NCI-H1105 (cell line): ENCODE measurements at regions not wholly inside any gene's neighbourhood (a gene's known extent, or its start where the extent isn't known, plus 50 kb on each side); places are given as distances from the start of the nearest gene placed in this dataset.
"Not testable (repeated sequence)": the region's sequence is repeated elsewhere in the genome, so short reads cannot be mapped to it uniquely, and the experiment has no call there.

Experiments used
- DNase-seq: peaks from one replicate; lab custom pipeline; 2025; lab: John Stamatoyannopoulos, UW

DNA sequence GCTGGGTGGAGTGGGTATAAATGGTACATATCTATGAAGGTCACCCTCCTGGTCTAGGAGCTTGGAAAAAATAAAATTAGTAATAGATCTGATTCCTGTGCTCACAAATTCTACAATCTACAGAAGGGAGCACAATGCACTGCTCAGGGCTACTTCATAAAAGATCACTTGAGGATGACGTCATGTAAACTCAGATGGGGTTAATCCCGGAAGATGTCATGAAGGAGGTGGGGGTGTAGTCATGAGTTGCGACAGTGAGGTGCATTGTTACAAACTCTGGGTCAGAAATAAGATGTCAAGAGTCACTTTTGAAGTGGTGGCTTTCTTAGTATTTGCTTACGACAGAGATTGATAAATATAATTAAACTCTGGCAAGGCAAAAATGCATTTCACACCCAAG, 68.2 kb downstream of the LHX9 start:
- DNase-seq = no peak

DNA sequence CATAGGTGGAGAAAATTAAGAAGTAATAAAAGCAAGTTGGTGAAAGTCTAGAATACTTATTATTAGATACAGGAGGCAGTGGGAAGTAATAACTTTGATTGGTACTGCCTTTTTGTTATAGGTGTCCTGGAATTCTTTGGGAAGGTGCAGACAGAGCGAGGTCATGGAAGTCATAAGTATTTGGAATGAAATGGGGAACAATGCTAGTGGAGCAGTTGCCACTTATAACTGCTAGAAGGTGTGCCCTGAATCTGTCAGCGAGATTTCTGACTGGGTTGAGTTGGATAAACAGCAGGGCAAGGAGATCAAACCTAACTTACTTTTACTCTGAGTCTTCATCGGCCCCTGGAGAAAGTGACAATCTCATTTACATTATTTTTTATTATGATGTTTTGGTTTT, 69.6 kb downstream of the LHX9 start:
- no peak for DNase-seq

DNA sequence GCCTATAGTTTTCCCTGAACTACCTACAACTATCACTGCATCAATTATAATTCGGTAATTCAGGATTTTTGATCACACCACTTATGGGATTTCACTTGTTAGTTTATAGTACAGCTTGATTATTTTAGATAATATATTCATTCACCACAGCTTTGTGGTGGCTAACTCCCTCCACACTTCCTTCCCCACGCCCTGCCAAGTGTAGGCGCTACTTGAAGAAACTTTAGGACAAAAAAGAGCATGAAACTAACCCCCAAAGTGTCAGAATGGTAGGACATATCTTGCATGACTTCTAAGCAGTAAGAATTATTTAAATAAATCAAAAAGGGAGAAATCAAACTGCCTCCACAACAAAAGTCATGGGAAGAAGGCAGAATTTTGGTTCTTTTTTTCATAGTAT, 70.1 kb downstream of the LHX9 start:
- DNase-seq = no peak

DNA sequence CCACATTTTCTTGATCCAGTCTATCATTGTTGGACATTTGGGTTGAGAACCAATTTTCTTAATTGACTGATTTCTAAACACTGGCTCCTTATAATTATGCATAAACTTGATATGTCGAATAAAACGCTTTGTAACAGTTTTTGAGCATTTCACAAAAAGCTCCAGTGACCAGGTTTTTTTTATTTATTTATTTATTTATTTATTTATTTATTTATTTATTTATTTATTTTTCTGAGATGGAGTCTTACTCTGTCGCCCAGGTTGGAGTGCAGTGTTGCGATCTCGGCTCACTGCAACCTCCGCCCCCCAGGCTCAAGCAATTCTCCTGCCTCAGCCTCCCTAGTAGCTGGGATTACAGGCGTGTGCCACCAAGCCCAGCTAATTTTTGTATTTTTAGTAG, 71.4 kb downstream of the LHX9 start:
- DNase-seq = not testable (repeated sequence)

DNA sequence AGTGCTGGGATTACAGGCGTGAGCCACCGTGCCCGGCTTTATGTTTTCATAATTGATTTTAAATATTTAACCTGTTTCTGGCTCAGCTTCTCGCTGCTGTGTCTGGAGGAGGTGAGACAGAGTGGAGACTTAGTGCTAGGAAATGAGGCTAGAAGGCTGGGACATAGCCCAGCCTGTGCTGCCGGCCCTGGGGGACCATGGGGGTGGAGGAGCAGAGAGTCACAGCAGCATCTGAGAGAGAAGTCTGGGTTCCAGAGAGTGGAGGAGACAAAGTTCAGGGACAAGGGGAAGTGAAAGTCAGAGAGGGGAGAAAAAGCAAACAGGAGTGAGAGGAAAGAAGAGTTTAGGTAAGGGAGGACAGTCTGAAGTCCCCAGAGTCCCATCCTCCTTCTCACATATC, 71.9 kb downstream of the LHX9 start:
- DNase-seq = no peak

DNA sequence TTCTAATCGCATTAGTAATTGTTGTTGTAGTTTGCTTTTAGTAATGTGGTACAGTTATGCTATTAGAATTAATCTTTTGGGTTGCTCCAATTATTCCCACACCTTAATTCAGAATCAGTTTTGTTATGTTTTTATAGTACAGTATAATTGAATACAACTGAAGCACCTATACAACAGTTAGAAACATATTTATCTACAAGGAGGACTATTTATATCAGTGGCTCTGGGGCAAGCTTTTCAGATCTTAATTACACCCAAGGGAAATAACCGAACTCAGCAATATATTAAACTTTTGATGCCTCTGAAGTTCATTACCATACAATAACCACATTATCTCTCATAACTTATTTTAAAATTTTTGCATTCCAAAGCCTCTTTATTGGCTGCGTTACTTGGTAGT, 74.4 kb downstream of the LHX9 start:
- DNase-seq = no peak

DNA sequence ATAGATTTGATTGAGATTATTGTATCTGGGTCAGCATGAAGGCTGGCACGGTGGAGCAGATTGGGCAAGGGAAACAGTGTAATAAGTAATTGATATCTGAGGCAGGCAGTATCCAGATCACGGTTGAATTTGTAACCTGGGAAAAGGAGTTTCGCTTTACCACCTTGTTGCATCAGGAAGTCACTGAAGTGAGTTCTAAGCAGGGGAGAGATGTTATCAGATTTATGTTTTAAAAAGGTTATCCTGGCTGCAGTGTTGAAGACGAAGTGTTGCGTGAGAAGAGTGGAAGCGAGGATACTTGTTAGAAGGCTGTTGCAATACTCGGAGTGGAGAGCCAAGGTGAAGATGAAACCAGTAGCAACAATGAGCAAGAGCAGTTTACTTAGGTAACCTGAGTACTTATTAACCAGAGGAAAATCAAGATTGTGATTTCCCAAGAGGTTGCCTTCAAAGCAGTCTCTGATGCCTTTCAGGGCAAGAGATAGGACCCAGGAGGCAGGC, 77.8 kb downstream of the LHX9 start:
- DNase-seq = no peak

DNA sequence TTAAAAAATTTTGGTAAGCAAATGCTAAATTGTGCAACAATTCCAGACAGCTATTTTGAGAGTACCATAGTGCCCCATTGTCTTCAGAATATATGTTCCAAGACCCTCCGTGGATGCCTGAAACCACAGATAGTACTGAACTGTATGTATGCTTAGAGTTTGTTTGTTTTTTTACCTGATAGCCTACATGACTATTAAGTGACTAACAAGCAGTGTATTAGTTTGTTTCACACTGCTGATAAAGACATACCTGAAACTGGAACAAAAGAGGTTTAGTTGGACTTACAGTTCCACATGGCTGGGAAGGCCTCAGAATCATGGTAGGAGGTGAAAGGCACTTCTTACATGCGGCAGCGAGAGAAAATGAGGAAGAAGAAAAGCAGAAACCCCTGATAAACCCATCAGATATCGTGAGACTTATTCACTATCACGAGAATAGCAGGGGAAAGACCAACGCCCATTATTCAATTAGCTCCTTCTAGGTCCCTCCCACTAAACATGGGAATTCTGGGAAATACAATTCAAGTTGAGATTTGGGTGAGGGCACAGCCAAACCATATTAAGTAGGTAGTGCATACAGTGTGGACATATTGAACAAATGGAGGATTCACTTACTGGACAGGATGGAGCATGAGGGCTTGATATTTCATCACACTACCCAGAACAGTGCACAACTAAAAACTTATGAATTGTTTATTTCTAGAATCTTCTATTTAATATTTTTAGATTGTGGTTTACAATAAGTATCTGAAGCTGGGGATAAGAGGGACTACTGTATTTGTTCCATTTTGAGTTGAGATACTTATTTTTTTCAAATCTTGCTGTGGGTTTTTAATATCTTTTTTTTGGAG, 78.5 kb downstream of the LHX9 start:
- DNase-seq = no peak

DNA sequence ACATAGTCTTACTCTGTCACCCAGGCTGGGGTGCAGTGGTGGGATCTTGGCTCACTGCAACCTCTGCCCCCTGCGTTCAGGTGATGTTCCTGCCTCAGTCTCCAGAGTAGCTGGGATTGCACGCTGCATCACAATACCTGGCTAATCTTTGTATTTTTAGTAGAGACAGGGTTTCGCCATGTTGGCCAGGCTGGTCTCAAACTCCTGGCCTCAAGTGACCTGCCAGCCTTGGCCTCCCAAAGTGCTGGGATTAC, 79.0 kb downstream of the LHX9 start:
- DNase-seq = not testable (repeated sequence)

DNA sequence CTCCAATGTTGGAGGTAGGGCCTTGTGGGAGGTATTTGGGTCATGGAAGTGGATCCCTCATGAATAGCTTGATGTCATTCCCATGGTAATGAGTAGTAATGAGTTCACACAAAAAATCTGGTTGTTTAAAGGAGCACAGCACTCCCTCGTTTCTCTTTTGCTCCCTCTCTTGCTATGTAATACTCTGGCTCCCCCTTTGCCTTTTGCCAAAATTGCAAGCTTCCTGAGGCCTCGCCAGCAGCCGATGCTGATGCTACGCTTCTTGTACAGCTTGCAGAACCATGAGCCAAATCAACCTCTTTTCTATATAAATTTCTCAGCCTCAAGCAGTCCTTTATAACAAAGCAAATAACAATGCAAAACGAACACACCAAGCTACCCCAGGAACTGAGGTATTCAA, 80.9 kb downstream of the LHX9 start:
- DNase-seq = no peak

DNA sequence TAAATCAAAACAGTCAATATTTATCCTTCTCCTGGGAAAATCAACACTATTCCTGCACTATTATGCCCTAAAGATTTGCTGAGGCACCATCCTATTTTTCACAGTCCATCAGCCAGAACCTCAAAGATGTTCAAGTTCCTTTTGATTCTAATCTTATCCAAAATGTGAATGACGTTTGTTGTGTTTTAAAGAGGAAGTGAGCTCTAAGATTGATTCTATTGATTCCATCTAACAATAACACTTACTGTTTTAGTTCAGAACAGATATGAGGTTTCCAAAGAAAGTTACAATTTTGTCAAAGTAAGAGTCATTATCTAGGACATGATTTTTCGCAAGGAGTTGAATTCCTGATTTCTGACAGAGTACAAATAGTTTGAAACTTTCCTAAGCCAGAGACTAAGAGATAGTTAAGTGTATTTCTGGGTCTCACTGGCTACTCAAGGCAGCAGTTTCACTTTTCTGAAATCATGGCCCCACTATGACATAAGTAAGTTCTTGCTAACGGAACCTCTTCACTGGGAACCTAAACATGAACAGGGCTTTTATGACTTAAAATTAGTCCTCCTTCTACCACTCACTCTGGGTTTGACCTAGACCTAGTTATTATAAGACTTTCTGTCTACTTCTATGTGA, 84.7 kb downstream of the LHX9 start:
- DNase-seq = no peak

DNA sequence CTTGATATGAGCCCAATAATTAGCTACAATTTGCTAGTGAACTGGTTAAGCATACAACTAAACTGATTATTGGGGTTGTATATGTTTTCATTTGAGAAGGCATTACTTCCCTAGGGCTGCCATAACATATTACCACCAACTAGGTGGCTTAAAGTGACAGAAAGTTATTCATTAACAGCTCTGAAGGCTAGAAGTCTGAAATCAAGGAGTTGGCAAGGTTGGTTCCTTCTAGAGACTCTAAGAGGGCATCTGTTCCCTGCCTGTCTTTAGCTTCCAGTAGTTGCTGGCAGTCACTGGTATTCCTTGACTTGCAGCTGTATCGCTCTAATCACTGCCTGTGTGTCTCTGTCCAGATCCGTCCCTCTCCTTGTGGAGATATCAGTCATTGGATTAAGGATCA, 86.3 kb downstream of the LHX9 start:
- no peak for DNase-seq

DNA sequence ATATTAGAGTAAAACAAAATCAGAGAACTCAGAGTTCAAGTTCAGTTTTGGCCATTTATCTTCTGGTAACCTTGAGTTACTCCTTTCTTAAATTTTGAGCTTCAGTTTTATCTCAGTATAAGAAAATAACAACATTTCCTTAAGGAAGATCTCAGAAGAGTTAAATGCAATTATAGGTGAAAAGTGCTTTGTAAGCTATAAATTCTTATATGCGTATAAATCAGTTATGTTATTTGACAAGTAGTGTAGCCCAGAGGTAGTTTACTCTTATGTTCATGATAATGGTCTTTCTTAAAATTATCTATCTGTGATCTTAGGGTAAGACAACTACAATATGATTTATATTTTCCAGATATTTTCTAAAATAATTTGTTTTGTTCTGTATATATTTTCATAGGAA, 89.8 kb downstream of the LHX9 start:
- DNase-seq = no peak

DNA sequence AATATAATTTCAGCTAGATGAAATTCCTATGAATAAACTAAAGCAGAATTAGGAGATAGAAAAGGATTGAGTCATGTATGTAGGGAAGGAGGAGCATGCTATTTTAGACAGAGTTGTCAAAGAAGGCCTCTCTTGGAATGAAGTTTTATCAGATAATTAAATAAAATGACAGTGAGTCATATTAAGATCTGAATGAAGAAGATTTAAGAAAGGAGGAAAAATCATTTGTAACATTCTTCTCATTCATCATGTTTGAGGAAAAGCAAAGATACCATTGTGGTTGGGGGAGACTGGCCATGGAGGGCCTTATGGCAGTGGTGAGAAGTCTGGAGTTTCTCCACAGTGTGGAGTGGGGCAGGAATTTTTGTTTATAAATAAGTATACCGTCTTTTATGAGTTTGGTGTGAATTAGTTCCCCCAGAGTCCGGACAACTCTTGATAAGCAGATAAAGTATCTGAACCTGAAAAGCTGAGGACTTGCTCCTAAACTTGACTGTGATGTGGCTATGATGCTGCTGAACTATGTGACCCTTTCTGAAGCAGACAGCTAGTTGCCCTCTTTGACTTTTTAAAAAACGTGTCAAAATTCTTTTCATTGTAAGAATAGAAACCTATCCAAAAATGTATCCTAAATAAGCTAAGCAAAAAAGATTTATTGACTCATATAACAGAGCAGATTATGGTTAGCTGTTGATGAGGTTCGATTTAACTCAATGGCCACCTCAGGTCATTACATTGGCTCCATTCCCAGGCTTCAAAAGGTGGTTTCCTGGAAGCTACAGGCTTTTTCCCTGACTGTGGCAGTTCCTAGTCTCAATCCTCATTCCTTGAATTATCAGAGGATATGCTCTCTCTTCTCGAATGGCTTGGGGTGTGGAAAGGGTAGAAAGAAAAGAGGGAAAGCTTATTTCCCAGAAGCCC, 90.8 kb downstream of the LHX9 start:
- DNase-seq = no peak

DNA sequence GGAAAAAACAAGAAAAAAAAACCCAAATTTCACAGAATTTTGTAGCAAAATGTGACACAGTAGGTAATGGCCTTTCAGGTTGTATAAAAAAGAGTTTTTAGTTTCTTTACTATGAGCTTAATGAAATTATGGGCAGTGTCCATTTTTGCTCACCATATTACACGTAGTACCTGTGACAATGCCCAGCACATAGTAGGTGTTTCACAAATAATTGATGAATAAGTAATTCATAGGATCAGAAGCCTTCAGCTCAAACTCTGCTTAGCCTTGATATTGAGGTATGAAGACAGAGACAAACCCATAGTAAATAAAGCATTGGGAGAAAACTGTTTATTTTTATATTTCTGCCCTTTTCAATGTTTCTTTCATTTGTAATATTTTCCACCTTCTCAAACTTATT, 97.2 kb downstream of the LHX9 start:
- no peak for DNase-seq

DNA sequence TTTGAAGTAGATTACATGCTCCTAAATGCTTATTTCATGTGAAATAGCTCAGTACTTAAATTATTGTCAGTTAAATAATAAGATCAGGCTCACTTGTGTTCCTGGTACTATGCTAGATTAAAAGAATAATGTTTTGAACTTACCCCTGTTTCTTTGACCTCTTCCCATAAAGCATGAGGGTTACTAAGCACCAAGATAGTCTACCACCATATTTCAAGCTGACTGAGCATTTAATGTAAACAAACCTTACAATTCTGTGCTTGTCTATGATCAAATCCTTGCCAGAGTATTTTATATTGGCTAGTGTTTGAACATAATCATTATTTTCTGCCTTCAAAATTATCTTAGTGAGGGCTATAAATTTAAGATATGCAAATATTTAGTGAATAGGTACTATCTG, 98.1 kb downstream of the LHX9 start:
- no peak for DNase-seq

DNA sequence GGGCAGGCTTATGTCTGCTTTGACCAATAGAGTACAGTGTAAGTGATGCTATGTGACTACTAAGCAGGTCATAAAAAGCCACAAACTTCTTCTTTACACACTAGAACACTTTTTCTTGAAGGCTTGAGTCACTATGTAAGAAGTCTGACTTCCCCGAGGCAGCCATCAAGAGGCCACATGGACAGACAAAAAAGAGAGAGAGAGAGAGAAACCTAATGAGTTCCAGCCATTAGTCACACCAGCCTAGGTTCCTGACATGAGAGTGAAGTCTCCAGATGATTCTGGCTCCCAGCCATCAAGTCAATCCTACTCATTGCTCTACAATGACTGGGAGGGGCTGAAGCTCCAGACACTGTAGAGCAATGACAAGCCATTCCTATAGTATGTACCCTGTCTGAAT, 101.4 kb downstream of the LHX9 start:
- no peak for DNase-seq

DNA sequence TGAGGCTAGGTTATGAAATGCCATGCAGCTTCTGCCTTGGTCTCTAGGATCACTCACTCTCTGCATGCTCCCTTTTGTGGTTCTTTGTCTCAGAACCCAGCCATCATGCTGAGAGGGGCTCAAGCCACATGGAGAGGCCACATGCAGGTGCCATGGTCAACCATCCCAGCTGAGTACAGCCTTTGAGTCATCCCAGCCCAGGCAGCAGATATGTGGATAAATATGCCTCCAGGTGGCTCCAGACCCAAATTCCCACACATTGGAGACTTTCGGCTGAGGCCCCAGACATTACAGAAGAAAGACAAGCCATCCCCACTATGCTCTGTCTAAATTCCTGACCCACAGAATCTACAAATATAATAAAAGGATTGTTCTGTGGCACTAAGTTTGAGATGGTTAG, 102.0 kb downstream of the LHX9 start:
- DNase-seq = no peak

DNA sequence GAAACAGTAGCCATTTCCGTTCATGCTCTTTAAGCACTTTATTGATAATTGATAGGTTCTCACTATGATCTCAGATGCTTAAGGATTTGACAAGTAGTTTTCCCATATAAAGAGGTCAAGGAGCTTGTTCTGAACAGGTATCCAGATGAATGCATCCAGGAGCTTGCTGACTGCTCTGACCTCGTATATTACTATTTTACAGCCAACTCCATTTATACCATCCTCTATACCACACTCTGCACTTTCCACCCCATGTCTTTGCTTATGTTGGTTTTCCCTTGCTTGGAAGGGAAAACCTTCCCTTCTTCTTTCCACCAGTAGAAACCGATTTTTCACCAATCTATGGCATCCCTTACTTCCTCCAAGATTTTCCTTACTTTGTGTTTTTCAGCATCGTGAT, 107.2 kb downstream of the LHX9 start:
- DNase-seq = no peak

DNA sequence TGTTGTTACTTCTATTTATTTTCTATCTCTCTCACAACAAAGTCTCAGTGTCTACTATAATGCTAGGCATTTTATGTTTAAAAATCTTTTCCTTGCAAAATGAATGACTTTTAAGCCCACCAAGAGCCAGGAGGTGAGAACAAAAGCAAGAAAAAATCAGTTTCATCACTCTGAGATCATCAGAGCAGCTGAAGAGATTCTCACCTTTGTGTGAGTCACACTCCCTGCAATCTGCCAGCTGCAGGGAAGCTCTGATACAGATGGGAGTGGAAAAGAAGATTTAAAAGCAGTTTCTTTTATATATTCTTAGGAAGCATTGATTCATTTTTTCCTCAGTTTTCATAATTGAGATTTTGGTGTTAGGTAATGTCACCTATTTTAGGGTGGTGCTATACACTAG, 107.6 kb downstream of the LHX9 start:
- DNase-seq = no peak

DNA sequence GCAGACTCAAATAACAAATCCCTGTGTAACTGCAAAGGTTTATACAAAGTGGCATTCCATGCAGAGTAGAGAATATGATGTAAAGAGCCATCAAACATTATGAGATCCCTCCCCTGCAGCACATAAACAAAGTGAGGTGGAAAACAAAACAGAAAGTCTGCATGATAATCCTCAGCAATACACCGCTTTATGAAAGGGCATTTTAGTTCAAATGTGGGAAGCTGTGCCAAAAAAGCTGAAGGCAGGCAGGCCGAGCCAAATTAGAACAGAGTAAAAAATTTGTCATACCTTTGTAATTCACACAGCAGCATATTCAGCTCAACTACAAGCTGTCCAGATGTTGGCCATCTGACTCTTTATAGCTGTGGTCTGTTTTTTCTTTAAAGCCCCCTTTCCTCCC, 113.5 kb downstream of the LHX9 start:
- DNase-seq = no peak

DNA sequence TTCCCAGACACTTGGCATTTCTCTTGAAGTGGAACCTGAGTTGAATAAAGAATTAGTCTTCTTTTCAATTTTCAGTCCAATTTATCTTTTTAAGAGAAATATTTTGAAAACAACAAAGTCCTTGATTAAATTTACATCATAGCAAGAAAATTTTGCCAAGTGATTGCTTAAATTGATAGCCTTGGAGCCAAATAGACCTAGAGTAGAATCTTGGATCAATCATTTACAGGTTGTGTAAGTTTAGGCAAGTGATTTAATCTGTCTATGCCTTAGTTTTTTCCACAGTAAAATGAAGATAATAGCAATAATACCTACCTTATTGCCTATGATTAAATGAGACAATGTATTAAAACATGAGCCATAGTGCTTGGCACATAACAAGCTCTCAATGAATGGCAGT, 113.9 kb downstream of the LHX9 start:
- no peak for DNase-seq

DNA sequence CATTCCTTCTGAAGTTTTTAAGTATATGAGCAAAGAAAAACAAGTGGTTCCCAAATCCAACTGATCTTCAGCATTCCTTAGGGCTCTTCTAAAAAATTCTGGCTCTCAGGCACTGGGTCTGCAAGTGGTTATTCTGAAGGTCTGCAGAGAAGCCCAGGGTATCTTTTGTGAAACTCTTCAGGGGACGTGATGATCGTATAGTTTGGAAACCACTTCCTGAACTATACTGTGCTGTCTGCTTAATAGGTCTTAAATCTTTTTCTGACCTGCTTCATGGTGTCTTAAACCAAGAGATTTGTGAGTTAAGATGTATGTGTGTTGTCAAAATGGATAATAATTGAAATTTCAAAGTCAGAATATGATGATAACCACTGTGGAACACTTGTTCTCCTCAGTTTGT, 115.5 kb downstream of the LHX9 start:
- DNase-seq = no peak
